ENCODE measurements at regions not wholly inside any gene's neighbourhood (a gene's known extent, or its start where the extent isn't known, plus 50 kb on each side); places are given as distances from the start of the nearest gene placed in this dataset.

DNA sequence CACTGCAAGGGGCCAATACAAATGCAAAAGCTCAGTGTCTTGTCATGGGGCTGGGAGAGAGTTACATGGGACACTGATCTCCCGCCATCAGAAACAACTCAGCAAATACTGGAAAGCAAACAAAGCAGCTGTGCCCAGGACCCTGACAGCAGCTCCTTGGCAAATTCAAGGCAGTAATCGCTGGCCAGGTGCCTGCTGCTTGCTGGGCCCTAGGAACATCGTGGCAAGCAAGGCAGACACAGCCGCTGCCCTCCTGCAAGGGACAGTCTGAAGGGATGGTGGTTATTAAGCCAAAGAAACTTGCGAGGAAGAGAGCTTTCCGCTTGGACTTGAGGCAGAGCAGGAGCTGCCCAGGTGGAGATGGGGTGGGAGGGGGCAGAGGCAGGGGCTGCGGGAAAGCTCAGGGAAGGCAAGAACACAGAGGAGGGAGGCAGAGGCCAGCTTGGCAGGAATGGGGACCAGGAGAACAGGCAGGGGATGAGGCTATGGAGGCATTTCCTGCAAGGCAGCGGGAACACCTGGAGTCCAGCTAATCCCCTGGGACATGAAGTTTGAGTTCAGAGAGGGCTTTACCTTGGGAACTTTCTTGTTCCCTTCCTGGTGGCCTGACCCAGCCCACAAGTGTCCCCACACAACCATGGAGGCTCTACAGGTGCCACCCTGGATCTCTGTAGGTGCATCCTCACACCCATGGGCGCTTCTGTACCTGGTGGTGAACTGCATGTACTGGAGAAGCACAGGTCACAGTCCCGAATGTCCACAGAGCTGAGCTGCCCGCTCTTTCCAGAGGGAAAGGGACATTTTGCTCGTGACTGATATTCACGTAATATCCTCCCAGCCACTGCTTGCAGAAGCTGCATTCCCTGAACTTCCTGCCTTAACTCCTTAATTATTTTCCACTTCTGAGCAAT, 78.7 kb upstream of the ATP2B2 start:
- no peaks in the 10 kb centered on the region for H3K9me3 ChIP-seq
- no peak overlapping the region for H3K27ac ChIP-seq (ENCODE audit: low read depth in 2 of 2, low read length in 1 of 2)
- H3K4me1 ChIP-seq (ENCODE audit: control insufficient read depth in 1 of 2, insufficient read depth in 2 of 2, low read depth in 1 of 2, low read length in 1 of 2) = no peaks in the 10 kb centered on the region
- TF ChIP-seq, protein P1, sequence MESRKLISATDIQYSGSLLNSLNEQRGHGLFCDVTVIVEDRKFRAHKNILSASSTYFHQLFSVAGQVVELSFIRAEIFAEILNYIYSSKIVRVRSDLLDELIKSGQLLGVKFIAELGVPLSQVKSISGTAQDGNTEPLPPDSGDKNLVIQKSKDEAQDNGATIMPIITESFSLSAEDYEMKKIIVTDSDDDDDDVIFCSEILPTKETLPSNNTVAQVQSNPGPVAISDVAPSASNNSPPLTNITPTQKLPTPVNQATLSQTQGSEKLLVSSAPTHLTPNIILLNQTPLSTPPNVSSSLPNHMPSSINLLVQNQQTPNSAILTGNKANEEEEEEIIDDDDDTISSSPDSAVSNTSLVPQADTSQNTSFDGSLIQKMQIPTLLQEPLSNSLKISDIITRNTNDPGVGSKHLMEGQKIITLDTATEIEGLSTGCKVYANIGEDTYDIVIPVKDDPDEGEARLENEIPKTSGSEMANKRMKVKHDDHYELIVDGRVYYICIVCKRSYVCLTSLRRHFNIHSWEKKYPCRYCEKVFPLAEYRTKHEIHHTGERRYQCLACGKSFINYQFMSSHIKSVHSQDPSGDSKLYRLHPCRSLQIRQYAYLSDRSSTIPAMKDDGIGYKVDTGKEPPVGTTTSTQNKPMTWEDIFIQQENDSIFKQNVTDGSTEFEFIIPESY (IDR thresholded peaks at IDR 0.05; ENCODE audit: borderline replicate concordance, low read depth) = no peak
- no peak for TF ChIP-seq TEAD4 (IDR thresholded peaks at IDR 0.05; ENCODE audit: borderline replicate concordance, insufficient read depth)
- no peak for TF ChIP-seq GABPA (IDR thresholded peaks at IDR 0.05; ENCODE audit: low read depth)
- TF ChIP-seq POLR2AphosphoS5 (IDR thresholded peaks at IDR 0.05; ENCODE audit: low read depth, low read length) = no peak
- no peak for TF ChIP-seq SIN3A (IDR thresholded peaks at IDR 0.05; ENCODE audit: borderline replicate concordance, low read depth, low read length)
- TF ChIP-seq, protein P2, sequence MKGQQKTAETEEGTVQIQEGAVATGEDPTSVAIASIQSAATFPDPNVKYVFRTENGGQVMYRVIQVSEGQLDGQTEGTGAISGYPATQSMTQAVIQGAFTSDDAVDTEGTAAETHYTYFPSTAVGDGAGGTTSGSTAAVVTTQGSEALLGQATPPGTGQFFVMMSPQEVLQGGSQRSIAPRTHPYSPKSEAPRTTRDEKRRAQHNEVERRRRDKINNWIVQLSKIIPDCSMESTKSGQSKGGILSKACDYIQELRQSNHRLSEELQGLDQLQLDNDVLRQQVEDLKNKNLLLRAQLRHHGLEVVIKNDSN (IDR thresholded peaks at IDR 0.05; ENCODE audit: borderline replicate concordance, low read depth) = no peak
- no peak for TF ChIP-seq TAF1 (IDR thresholded peaks at IDR 0.05; ENCODE audit: borderline replicate concordance, low read depth, low read length)
- TF ChIP-seq, protein P3, sequence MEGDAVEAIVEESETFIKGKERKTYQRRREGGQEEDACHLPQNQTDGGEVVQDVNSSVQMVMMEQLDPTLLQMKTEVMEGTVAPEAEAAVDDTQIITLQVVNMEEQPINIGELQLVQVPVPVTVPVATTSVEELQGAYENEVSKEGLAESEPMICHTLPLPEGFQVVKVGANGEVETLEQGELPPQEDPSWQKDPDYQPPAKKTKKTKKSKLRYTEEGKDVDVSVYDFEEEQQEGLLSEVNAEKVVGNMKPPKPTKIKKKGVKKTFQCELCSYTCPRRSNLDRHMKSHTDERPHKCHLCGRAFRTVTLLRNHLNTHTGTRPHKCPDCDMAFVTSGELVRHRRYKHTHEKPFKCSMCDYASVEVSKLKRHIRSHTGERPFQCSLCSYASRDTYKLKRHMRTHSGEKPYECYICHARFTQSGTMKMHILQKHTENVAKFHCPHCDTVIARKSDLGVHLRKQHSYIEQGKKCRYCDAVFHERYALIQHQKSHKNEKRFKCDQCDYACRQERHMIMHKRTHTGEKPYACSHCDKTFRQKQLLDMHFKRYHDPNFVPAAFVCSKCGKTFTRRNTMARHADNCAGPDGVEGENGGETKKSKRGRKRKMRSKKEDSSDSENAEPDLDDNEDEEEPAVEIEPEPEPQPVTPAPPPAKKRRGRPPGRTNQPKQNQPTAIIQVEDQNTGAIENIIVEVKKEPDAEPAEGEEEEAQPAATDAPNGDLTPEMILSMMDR (IDR thresholded peaks at IDR 0.05) = no peak
- no peak for TF ChIP-seq YY1 (IDR thresholded peaks at IDR 0.05; ENCODE audit: low read depth)
- TF ChIP-seq, protein P4, sequence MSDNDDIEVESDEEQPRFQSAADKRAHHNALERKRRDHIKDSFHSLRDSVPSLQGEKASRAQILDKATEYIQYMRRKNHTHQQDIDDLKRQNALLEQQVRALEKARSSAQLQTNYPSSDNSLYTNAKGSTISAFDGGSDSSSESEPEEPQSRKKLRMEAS (IDR thresholded peaks at IDR 0.05; ENCODE audit: low read depth) = no peak
- TF ChIP-seq, protein P5, sequence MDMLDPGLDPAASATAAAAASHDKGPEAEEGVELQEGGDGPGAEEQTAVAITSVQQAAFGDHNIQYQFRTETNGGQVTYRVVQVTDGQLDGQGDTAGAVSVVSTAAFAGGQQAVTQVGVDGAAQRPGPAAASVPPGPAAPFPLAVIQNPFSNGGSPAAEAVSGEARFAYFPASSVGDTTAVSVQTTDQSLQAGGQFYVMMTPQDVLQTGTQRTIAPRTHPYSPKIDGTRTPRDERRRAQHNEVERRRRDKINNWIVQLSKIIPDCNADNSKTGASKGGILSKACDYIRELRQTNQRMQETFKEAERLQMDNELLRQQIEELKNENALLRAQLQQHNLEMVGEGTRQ (IDR thresholded peaks at IDR 0.05; ENCODE audit: borderline replicate concordance, low read depth, low read length) = no peak
- no peaks in the 10 kb centered on the region for H4K20me1 ChIP-seq (ENCODE audit: insufficient read depth)
- H3K36me3 ChIP-seq (replicated peaks in 1 of 2; ENCODE audit: control insufficient read depth in 1 of 2, insufficient read depth in 2 of 2, low read length in 1 of 2) = no peaks in the 10 kb centered on the region
- WGBS (ENCODE audit: low lambda C conversion rate) = 22% methylated on average over 12 of the region's 13 CpGs
- POLR2A ChIA-PET = interaction anchor here (0.5 kb wide), 1 partner anchor 112 kb away, joined by 4 read pairs; no protein-coding TSS in a partner anchor
- H3K4me3 ChIP-seq (ENCODE audit: low read depth in 2 of 2, low read length in 1 of 2) = no peak overlapping the region
- H3K4me2 ChIP-seq = no peak overlapping the region
- H3F3A ChIP-seq (replicated peaks; ENCODE audit: insufficient read depth) = no peaks in the 10 kb centered on the region
- no peak overlapping the region for H2AFZ ChIP-seq (ENCODE audit: low read depth)
- no peaks in the 10 kb centered on the region for H3K9me2 ChIP-seq
- H3K9ac ChIP-seq = no peak overlapping the region
- no peaks in the 10 kb centered on the region for H3K79me2 ChIP-seq (ENCODE audit: insufficient read depth)
- CTCF ChIA-PET = no interaction called here
- DNase-seq = no peak
- H3K27me3 ChIP-seq (ENCODE audit: insufficient read depth) = no peaks in the 10 kb centered on the region
